ENCODE measurements at regions not wholly inside any gene's neighbourhood (a gene's known extent, or its start where the extent isn't known, plus 50 kb on each side); places are given as distances from the start of the nearest gene placed in this dataset.

GRCh38 chr6:120632975-120633374, 701.3 kb downstream of the TBC1D32 start:
- no peak for DNase-seq
- Mint-ChIP-seq H3K27me3 (ENCODE audit: insufficient read depth) (no peaks in the 10 kb centered on the region; the same call in 1 of the 2 replicates), H3K4me1 (ENCODE audit: low read depth) (no peaks in the 10 kb centered on the region), H3K36me3 (ENCODE audit: low read depth) (no peaks in the 10 kb centered on the region), H3K27ac (no peak overlapping the region), H3K9me3 (peaks cover 32% of the 10 kb centered on the region), H3K4me3 (no peak overlapping the region)
- no peak for TF ChIP-seq CTCF (IDR thresholded peaks at IDR 0.05)

- no peaks in the 10 kb centered on the region for H3K4me1 Mint-ChIP-seq (ENCODE audit: low read depth)
- DNase-seq = no peak
- TF ChIP-seq CTCF (IDR thresholded peaks at IDR 0.05) = no peak
- H3K27me3 Mint-ChIP-seq (ENCODE audit: insufficient read depth) = no peaks in the 10 kb centered on the region
- H3K27ac Mint-ChIP-seq = no peak overlapping the region
- H3K9me3 Mint-ChIP-seq = peaks cover 43% of the 10 kb centered on the region
- H3K36me3 Mint-ChIP-seq (ENCODE audit: low read depth) = no peaks in the 10 kb centered on the region
- H3K4me3 Mint-ChIP-seq = no peak overlapping the region
These were observed 706.7 kb downstream of the TBC1D32 start for GRCh38 chr6:120627612-120628011.

- Mint-ChIP-seq H3K27me3 (ENCODE audit: insufficient read depth) (no peaks in the 10 kb centered on the region), H3K4me1 (ENCODE audit: low read depth) (no peaks in the 10 kb centered on the region), H3K36me3 (ENCODE audit: low read depth) (peaks cover 7% of the 10 kb centered on the region; the same call in 1 of the 2 replicates), H3K9me3 (peaks cover 38% of the 10 kb centered on the region), H3K4me3 (no peak overlapping the region), H3K27ac (no peak overlapping the region)
- DNase-seq = no peak
- no peak for TF ChIP-seq CTCF (IDR thresholded peaks at IDR 0.05)
These were observed 712.1 kb downstream of the TBC1D32 start for GRCh38 chr6:120622127-120622631.

- peaks cover 36% of the 10 kb centered on the region for H3K9me3 Mint-ChIP-seq
- H3K4me3 Mint-ChIP-seq = no peak overlapping the region
- H3K27ac Mint-ChIP-seq = no peak overlapping the region
- peaks cover 7% of the 10 kb centered on the region; the same call in 1 of the 2 replicates for H3K36me3 Mint-ChIP-seq (ENCODE audit: low read depth)
- H3K4me1 Mint-ChIP-seq (ENCODE audit: low read depth) = no peaks in the 10 kb centered on the region
- TF ChIP-seq CTCF (IDR thresholded peaks at IDR 0.05) = no peak
- no peak for DNase-seq
- no peaks in the 10 kb centered on the region; the same call in 1 of the 2 replicates for H3K27me3 Mint-ChIP-seq (ENCODE audit: insufficient read depth)
These were observed 713.4 kb downstream of the TBC1D32 start for GRCh38 chr6:120620900-120621299.

- Mint-ChIP-seq H3K4me1 (ENCODE audit: low read depth) (no peaks in the 10 kb centered on the region), H3K9me3 (peaks cover 22% of the 10 kb centered on the region), H3K4me3 (no peak overlapping the region), H3K36me3 (ENCODE audit: low read depth) (peaks cover 7% of the 10 kb centered on the region; the same call in 1 of the 2 replicates), H3K27ac (no peak overlapping the region), H3K27me3 (ENCODE audit: insufficient read depth) (no peaks in the 10 kb centered on the region; the same call in 1 of the 2 replicates)
- DNase-seq = no peak
- no peak for TF ChIP-seq CTCF (IDR thresholded peaks at IDR 0.05)
These were observed 719.0 kb downstream of the TBC1D32 start for GRCh38 chr6:120615238-120615637.

All from HFFc6 (cell line).